Endothelial cell of umbilical vein (primary cell): ENCODE measurements at regions not wholly inside any gene's neighbourhood (a gene's known extent, or its start where the extent isn't known, plus 50 kb on each side); places are given as distances from the start of the nearest gene placed in this dataset.

Experiments
- BruUV-seq: library from RNA; stranded (reverse); fragments of 400-500 nt; replicated peaks from 2 replicates; lab custom pipeline; 2021; lab: Mats Ljungman, UMichigan
- CTCF ChIA-PET: fragments of 300-600, 350-600 bp; sonication (Branson Sonifier 250); formaldehyde crosslinking; loops from one replicate; lab custom pipeline; 2021; ENCODE audit warnings: antibody characterized with exemption, inconsistent platforms; lab: Charles Lee
- POLR2A ChIA-PET: fragments of 300-600, 350-600 bp; sonication (Branson Sonifier 250); formaldehyde crosslinking; loops from one replicate; lab custom pipeline; 2021; ENCODE audit warnings: antibody characterized with exemption, inconsistent platforms; lab: Charles Lee
- DNase-seq: peaks from one replicate; pipeline ENCODE4 v3.0.0-alpha.2; 2011; ENCODE audit warnings: low read depth, low spot score
- FAIRE-seq: peaks from 2 replicates; lab custom pipeline; 2011; peaks lifted over from hg19 to GRCh38; lab: Jason Lieb, UNC
- H2AFZ ChIP-seq: 2 replicates; pipeline ENCODE4 v1.6.0; 2012; ENCODE audit warnings: low read depth, low read length, control low read depth, inconsistent platforms
- H3K27ac ChIP-seq: 2 replicates; pipeline ENCODE4 v1.5.1; 2011; ENCODE audit warnings: low read depth, mild to moderate bottlenecking, control low read depth, low read length, moderate library complexity; ENCODE audit not compliant: insufficient read depth
- H3K27me3 ChIP-seq, 2 experiments: 2 replicates each; pipeline versions ENCODE4 v1.6.0 to v1.6.1; 2011; ENCODE audit warnings: low read length in 2 of 2, mixed read lengths in 1 of 2; ENCODE audit not compliant: control insufficient read depth in 2 of 2, insufficient read depth in 2 of 2
- H3K36me3 ChIP-seq, 2 experiments: 2 replicates in 1 of 2; 3 replicates in 1 of 2; pipeline ENCODE4 v1.5.1; 2011; ENCODE audit warnings: low read length in 2 of 2, mild to moderate bottlenecking in 1 of 2, moderate library complexity in 1 of 2; ENCODE audit not compliant: control insufficient read depth in 2 of 2, insufficient read depth in 2 of 2; ENCODE audit errors: extremely low read depth in 1 of 2
- H3K4me1 ChIP-seq: 3 replicates; pipeline ENCODE4 v1.5.1; 2011; ENCODE audit warnings: mild to moderate bottlenecking, low read length; ENCODE audit not compliant: control insufficient read depth, insufficient read depth; ENCODE audit errors: extremely low read depth
- H3K4me2 ChIP-seq: 2 replicates; pipeline ENCODE4 v1.6.1; 2011; ENCODE audit warnings: low read length, control low read depth, mixed read lengths; ENCODE audit not compliant: insufficient read depth
- H3K4me3 ChIP-seq, 3 experiments: fragments of 200-600 bp in 1 of 3; sonication (generic), shearing (Covaris generic) in 1 of 3; replicated peaks in 1 of 3; 2 replicates each; pipeline ENCODE4 v1.5.1; 2011 to 2016; ENCODE audit warnings: control low read depth in 3 of 3, low read length in 3 of 3, mild to moderate bottlenecking in 2 of 3, inconsistent platforms in 1 of 3, low read depth in 1 of 3, moderate library complexity in 1 of 3; ENCODE audit not compliant: insufficient read depth in 1 of 3
- H3K79me2 ChIP-seq: 2 replicates; pipeline ENCODE4 v1.6.0; 2012; ENCODE audit warnings: low read length, inconsistent platforms; ENCODE audit not compliant: control insufficient read depth, insufficient read depth
- H3K9ac ChIP-seq: replicated peaks from 2 replicates; pipeline ENCODE3; 2011; ENCODE audit warnings: low read length, control low read depth; ENCODE audit not compliant: insufficient read depth; ENCODE audit errors: extremely low read depth
- H3K9me1 ChIP-seq: replicated peaks from 3 replicates; pipeline ENCODE4 v1.6.0; 2011; ENCODE audit warnings: mild to moderate bottlenecking, low read length; ENCODE audit not compliant: control insufficient read depth, insufficient read depth; ENCODE audit errors: extremely low read depth
- H3K9me3 ChIP-seq: replicated peaks from 2 replicates; pipeline ENCODE4 v1.5.1; 2012; ENCODE audit warnings: low read length, inconsistent platforms; ENCODE audit not compliant: control insufficient read depth, insufficient read depth
- H4K20me1 ChIP-seq: replicated peaks from 2 replicates; pipeline ENCODE3; 2011; ENCODE audit warnings: mild to moderate bottlenecking, low read length; ENCODE audit not compliant: control insufficient read depth, insufficient read depth; ENCODE audit errors: extremely low read depth
- EZH2 ChIP-seq: IDR thresholded peaks from 2 replicates; pipeline ENCODE4 v1.6.1; 2012; ENCODE audit warnings: borderline replicate concordance, low read depth, mild to moderate bottlenecking, moderate library complexity, low read length, inconsistent platforms; ENCODE audit not compliant: severe bottlenecking
- FOS ChIP-seq: IDR thresholded peaks from 2 replicates; pipeline ENCODE4 v1.6.1; 2011; ENCODE audit warnings: mild to moderate bottlenecking, low read length, moderate library complexity, borderline replicate concordance; ENCODE audit not compliant: insufficient read depth
- GATA2 ChIP-seq: IDR thresholded peaks from 2 replicates; pipeline ENCODE4 v1.7.0; 2011; ENCODE audit warnings: low read depth, mild to moderate bottlenecking, moderate library complexity, mixed read lengths, low read length; ENCODE audit not compliant: insufficient read length, insufficient read depth
- JUN ChIP-seq: IDR thresholded peaks from 2 replicates; pipeline ENCODE4 v1.6.1; 2011; ENCODE audit warnings: borderline replicate concordance, low read depth; ENCODE audit not compliant: insufficient read length, insufficient read depth
- MYC ChIP-seq: IDR thresholded peaks from one replicate; pipeline ENCODE4 v1.6.1; 2011; ENCODE audit warnings: mild to moderate bottlenecking, low read depth, low read length
- POLR2A ChIP-seq: IDR thresholded peaks from 2 replicates; pipeline ENCODE4 v1.6.1; 2012; ENCODE audit warnings: low read depth, mild to moderate bottlenecking, control low read depth, low read length
- POLR2AphosphoS5 ChIP-seq: IDR thresholded peaks from 2 replicates; pipeline ENCODE4 v1.6.1; 2012; ENCODE audit warnings: low read depth, mild to moderate bottlenecking, control low read depth, low read length, moderate library complexity; ENCODE audit not compliant: insufficient read depth
- dilution Hi-C: fragments of 300-500 bp; cut with MboI; formaldehyde crosslinking; loops from one replicate; pipeline ENCODE4 v1.15.0; 2019; ENCODE audit warnings: low sequenced_read_pairs; ENCODE audit not compliant: extremely low pct_ligation_motif_present
- intact Hi-C: fragments of 100-400 bp; cut with micrococcal nuclease; formaldehyde crosslinking; loops from one replicate; pipeline ENCODE4 v1.10.0; 2022
- TF ChIP-seq, protein P1 (sequence below), 2 donors: IDR thresholded peaks; 1 replicate in 1 of 2; 2 replicates in 1 of 2; pipeline ENCODE4 v1.5.1; 2011; ENCODE audit warnings: low read length in 2 of 2, mild to moderate bottlenecking in 2 of 2, moderate library complexity in 2 of 2, control low read depth in 1 of 2, inconsistent platforms in 1 of 2, low read depth in 1 of 2; ENCODE audit not compliant: insufficient read depth in 1 of 2; ENCODE audit errors: extremely low read depth in 1 of 2
- TF ChIP-seq, protein P2 (sequence below): IDR thresholded peaks from 2 replicates; pipeline ENCODE4 v1.6.1; 2011; ENCODE audit not compliant: insufficient read depth, insufficient read length

DNA sequence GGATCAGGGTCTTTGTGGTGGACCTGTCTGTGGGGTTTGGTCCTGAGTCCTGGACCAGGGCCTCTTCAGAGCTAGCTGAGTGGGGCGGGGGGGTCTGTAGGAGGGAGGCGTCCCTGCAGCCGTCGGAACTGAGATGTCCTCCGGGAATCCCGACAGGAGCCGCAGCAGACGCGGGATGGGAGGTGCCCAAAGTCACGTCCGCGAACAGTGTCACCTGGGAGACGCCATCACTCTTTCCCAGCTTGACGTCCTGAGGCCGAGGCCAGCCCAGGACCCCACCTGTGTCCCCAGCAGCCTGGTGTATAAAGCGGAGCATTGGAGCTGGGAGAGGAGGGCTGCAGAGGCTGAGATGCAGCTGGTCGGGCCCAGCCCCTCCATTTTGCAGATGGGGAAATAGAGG lies 1234.7 kb downstream of the BRD1 start:
- DNase-seq (no peak), FAIRE-seq (no peak)
- Histone ChIP-seq H3K4me1 (no peaks in the 10 kb centered on the region), H2AFZ (no peak overlapping the region), H3K79me2 (no peaks in the 10 kb centered on the region), H3K27ac (no peak overlapping the region), H3K9me1 (no peaks in the 10 kb centered on the region), H4K20me1 (no peaks in the 10 kb centered on the region), H3K27me3 (no peaks in the 10 kb centered on the region), H3K36me3 (no peaks in the 10 kb centered on the region), H3K4me2 (no peak overlapping the region), H3K4me3 (no peak overlapping the region), H3K9ac (no peak overlapping the region), H3K9me3 (peaks cover 2% of the 10 kb centered on the region)
- BruUV-seq, result no TSS peak
- intact Hi-C loops, result no loop called here
- dilution Hi-C loops, result no loop called here
- TF ChIP-seq FOS (no peak), EZH2 (no peak), POLR2A (no peak), GATA2 (no peak)
- TF ChIP-seq, protein P1, sequence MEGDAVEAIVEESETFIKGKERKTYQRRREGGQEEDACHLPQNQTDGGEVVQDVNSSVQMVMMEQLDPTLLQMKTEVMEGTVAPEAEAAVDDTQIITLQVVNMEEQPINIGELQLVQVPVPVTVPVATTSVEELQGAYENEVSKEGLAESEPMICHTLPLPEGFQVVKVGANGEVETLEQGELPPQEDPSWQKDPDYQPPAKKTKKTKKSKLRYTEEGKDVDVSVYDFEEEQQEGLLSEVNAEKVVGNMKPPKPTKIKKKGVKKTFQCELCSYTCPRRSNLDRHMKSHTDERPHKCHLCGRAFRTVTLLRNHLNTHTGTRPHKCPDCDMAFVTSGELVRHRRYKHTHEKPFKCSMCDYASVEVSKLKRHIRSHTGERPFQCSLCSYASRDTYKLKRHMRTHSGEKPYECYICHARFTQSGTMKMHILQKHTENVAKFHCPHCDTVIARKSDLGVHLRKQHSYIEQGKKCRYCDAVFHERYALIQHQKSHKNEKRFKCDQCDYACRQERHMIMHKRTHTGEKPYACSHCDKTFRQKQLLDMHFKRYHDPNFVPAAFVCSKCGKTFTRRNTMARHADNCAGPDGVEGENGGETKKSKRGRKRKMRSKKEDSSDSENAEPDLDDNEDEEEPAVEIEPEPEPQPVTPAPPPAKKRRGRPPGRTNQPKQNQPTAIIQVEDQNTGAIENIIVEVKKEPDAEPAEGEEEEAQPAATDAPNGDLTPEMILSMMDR (IDR thresholded peaks at IDR 0.05; ENCODE audit: extremely low read depth in 1 of 2, insufficient read depth in 1 of 2, low read depth in 1 of 2, low read length in 2 of 2), result no peak
- POLR2A ChIA-PET, result no interaction called here
- CTCF ChIA-PET, result no interaction called here

DNA sequence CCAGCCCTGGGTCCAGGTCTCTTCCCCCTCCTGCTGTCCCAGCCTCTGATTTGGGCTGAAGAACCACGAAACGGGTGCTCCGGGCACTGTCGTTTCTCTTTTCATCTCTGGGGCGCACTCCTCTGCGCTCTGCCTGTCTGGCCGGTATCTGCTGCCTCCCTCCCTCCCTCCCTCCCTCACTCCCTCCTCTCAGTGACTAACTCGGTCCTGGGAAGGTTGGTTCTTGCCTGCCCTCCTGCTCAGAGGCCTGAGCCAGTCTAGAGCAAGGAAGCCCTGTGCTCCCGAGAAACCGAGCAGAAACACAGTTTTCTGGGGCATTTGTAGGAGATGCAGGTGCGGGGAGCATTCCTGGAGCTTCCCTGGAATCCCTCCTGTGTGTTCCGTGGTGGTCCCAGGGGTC lies 1235.2 kb downstream of the BRD1 start:
- Histone ChIP-seq H3K4me2 (no peak overlapping the region), H3K36me3 (no peaks in the 10 kb centered on the region), H3K4me3 (no peak overlapping the region), H4K20me1 (no peaks in the 10 kb centered on the region), H3K9me1 (no peaks in the 10 kb centered on the region), H2AFZ (no peak overlapping the region), H3K27me3 (no peaks in the 10 kb centered on the region), H3K4me1 (no peaks in the 10 kb centered on the region), H3K27ac (no peak overlapping the region), H3K79me2 (no peaks in the 10 kb centered on the region), H3K9me3 (peaks cover 2% of the 10 kb centered on the region), H3K9ac (no peak overlapping the region)
- DNase-seq (no peak), FAIRE-seq (no peak)
- dilution Hi-C loops (no loop called here), intact Hi-C loops (no loop called here)
- ChIA-PET POLR2A (no interaction called here), CTCF (no interaction called here)
- no peak for TF ChIP-seq MYC
- no peak for TF ChIP-seq EZH2
- TF ChIP-seq POLR2AphosphoS5, result no peak
- TF ChIP-seq, protein P1 (IDR thresholded peaks at IDR 0.05; ENCODE audit: extremely low read depth in 1 of 2, insufficient read depth in 1 of 2, low read depth in 1 of 2, low read length in 2 of 2), result no peak
- TF ChIP-seq FOS, result no peak
- TF ChIP-seq JUN, result no peak
- TF ChIP-seq GATA2, result no peak
- TF ChIP-seq, protein P2, sequence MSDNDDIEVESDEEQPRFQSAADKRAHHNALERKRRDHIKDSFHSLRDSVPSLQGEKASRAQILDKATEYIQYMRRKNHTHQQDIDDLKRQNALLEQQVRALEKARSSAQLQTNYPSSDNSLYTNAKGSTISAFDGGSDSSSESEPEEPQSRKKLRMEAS, result no peak
- TF ChIP-seq POLR2A, result no peak
- BruUV-seq, result no TSS peak
